GM13976 (cell line): ENCODE measurements at regions not wholly inside any gene's neighbourhood (a gene's known extent, or its start where the extent isn't known, plus 50 kb on each side); places are given as distances from the start of the nearest gene placed in this dataset.
"Not testable (repeated sequence)": the region's sequence is repeated elsewhere in the genome, so short reads cannot be mapped to it uniquely, and the experiment has no call there.

Source experiments
- DNase-seq: peaks from one replicate; pipeline ENCODE4 v3.0.0; 2012; ENCODE audit warnings: low spot score
- CTCF ChIP-seq: IDR thresholded peaks from 2 replicates; pipeline ENCODE4 v1.5.1; 2012; ENCODE audit warnings: borderline replicate concordance, mild to moderate bottlenecking; ENCODE audit not compliant: insufficient read depth; ENCODE audit errors: extremely low read depth, missing control alignments, control extremely low read depth
- in situ Hi-C: fragments of 300-500 bp; cut with MboI; formaldehyde crosslinking; loops from one replicate; pipeline ENCODE4 v1.12.0; 2022; ENCODE audit warnings: low sequenced_read_pairs, mixed read lengths, inconsistent platforms; ENCODE audit not compliant: unreplicated experiment

DNA sequence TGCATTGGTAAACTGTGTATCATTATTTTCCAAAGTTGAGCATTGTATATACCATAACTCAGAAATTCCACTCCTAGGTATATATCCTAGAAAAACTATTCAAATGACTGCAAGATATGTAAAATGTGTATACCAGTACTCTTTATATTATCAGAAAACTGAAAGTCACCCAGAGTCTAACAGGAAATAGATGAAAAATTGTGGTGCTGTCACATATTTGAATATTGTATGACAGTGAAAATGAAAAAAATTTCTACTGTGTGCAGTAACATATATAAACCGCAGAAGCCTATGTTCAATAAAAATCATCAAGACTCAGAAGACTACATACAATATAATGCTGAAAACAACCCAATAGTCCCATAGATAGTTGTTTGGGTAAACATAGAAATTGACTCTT, 74.4 kb upstream of the LYPLAL1 start:
- no peak for TF ChIP-seq CTCF
- DNase-seq = no peak
- in situ Hi-C loops = no loop called here

- TF ChIP-seq CTCF = no peak
- in situ Hi-C loops = no loop called here
- no peak for DNase-seq
These were observed 73.6 kb upstream of the LYPLAL1 start for GRCh38 chr1:219100059-219100458.

DNA sequence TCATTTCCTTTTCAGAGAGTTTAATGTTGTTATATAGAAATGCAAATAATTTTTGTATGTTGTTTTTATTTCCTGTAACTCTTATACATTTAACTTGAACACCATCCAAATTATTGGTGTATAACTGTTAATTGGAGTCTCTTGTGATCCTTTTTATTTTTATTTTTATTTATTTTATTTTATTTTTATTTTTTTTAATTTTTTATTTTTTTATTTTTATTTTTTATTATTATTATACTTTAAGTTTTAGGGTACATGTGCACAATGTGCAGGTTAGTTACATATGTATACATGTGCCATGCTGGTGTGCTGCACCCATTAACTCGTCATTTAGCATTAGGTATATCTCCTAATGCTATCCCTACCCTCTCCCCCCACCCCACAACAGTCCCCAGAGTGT, 71.2 kb upstream of the LYPLAL1 start:
- in situ Hi-C loops, DNase-seq: not testable (repeated sequence)

DNA sequence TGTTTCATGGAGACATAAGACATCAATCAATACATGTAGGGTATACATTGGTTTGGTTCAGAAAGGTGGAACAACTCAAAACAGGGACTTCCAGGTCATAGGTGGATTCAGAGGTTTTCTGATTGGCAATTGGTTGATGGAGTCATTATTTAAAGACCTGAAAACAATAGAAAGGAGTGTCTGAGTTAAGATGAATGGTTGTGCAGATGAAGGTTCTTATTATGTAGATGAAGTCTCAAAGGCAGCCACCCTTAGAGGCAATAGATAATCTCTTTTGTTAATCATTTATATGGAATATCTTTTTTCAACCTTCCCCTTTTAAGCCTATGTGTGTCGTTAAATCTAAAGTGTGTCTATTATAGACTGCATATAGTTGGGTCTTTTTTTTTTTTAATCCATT, 67.8 kb upstream of the LYPLAL1 start:
- in situ Hi-C loops = no loop called here
- no peak for TF ChIP-seq CTCF
- DNase-seq = no peak

- DNase-seq = no peak
- in situ Hi-C loops = no loop called here
- no peak for TF ChIP-seq CTCF
These were observed 64.2 kb upstream of the LYPLAL1 start for GRCh38 chr1:219109424-219110018.

DNA sequence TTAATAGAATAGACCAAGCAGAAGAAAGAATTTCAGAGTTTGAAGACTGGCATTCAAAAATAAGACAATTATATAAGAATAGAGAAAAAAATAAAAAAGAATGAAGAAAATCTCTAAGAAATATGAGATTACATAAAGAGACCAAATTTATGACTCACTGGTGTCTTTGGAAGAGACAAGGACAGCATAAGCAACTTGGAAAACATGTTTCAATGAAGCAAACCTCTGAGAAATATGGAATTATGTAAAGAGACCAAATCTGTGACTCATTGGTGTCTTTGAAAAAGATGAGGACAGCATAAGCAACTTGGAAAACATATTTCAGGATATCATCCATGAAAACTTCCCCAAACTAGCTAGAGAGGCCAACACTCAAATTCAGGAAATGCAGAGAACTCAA, 60.4 kb upstream of the LYPLAL1 start:
- DNase-seq = no peak
- no peak for TF ChIP-seq CTCF
- in situ Hi-C loops = no loop called here

- in situ Hi-C loops = no loop called here
- TF ChIP-seq CTCF = no peak
- DNase-seq = no peak
These were observed 59.7 kb upstream of the LYPLAL1 start for GRCh38 chr1:219114014-219114413.
